Right lobe of liver (tissue), 6 donors: ENCODE measurements at regions not wholly inside any gene's neighbourhood (a gene's known extent, or its start where the extent isn't known, plus 50 kb on each side); places are given as distances from the start of the nearest gene placed in this dataset.
A peak's percentile ranks its signal among the peaks of the same experiment; 100 is the strongest.

Experiments
- ATAC-seq, 4 donors: fragments of 200-7000 bp; cut with Tn5 transposase; one replicate each; pipeline ENCODE4 v1.9.1; 2020; ENCODE audit warnings: mild to moderate bottlenecking in 4 of 4, moderate library complexity in 4 of 4
- DNase-seq, 3 donors: peaks; one replicate each; pipeline ENCODE4 v3.0.0-alpha.2; 2020
- H3K27ac ChIP-seq, 3 donors: fragments of 200-600 bp; one replicate each; pipeline ENCODE4 v1.8.0; 2022
- H3K27me3 ChIP-seq, 2 donors: fragments of 200-600 bp; one replicate each; pipeline ENCODE4 v1.8.0; 2022
- H3K36me3 ChIP-seq, 4 donors: fragments of 200-600 bp; sonication (generic) in 1 of 4; one replicate each; pipeline versions ENCODE4 v1.5.1 to v1.8.0; 2017 to 2022; ENCODE audit warnings: control low read depth in 1 of 4
- H3K4me1 ChIP-seq, 4 donors: fragments of 200-600 bp; sonication (generic) in 1 of 4; one replicate each; pipeline versions ENCODE4 v1.5.1 to v1.8.0; 2017 to 2022; ENCODE audit warnings: control low read depth in 1 of 4
- H3K4me3 ChIP-seq, 3 donors: fragments of 200-600 bp; one replicate each; pipeline ENCODE4 v1.8.0; 2022
- H3K9me3 ChIP-seq, 4 donors: fragments of 200-600 bp; sonication (generic) in 1 of 4; one replicate each; pipeline versions ENCODE4 v1.5.1 to v1.8.0; 2017 to 2022; ENCODE audit warnings: control low read depth in 1 of 4
- CTCF ChIP-seq, 4 donors: fragments of 200-600 bp in 3 of 4; fragments of 450-650 bp in 1 of 4; IDR thresholded peaks; one replicate each; pipeline versions ENCODE4 v1.5.1 to v1.8.0; 2016 to 2022; ENCODE audit warnings: antibody characterized with exemption in 4 of 4, mild to moderate bottlenecking in 2 of 4
- POLR2A ChIP-seq: fragments of 450-650 bp; IDR thresholded peaks from one replicate; pipeline ENCODE4 v1.6.1; 2017; ENCODE audit warnings: antibody characterized with exemption, mild to moderate bottlenecking
- WGBS: methylation state at CpG from one replicate; pipeline ENCODE4 v1.1.6; 2018; ENCODE audit warnings: low coverage, low lambda C conversion rate; ENCODE audit not compliant: insufficient coverage; ENCODE audit errors: missing lambda C conversion rate; 5-methylcytosine and 5-hydroxymethylcytosine counted together
- intact Hi-C, 2 donors: fragments of 100-400 bp; cut with DNase I; formaldehyde crosslinking; loops; one replicate each; pipeline versions ENCODE4 v1.11.2 to v1.14.1; 2022
- donor health status: DM: no; HTN: yes; CAD: no.
- donor health status: DM: no; HTN: no; CAD: no.
- donor health status: DM: no; HTN: no; CAD: no.
- donor health status: DM: no; HTN: yes; CAD: no.
- donor health status: DM: no; HTN: yes; CAD: no.

- TF ChIP-seq CTCF (IDR thresholded peaks at IDR 0.05) (no peak), POLR2A (no peak)
- intact Hi-C loops, result no loop called here
- Histone ChIP-seq H3K36me3 (no peaks in the 10 kb centered on the region), H3K27me3 (peaks cover 0 to 6% of the 10 kb centered on the region in 2 donors), H3K4me3 (no peak overlapping the region), H3K9me3 (no peaks in the 10 kb centered on the region), H3K4me1 (no peaks in the 10 kb centered on the region), H3K27ac (no peak overlapping the region)
- WGBS, result 45% methylated on average over 2 of the region's 2 CpGs
- ATAC-seq, result no peak
- no peak for DNase-seq
Observed at GRCh38 chr5:61268871-61269270, 63.2 kb upstream of the ZSWIM6 start.

- no peak overlapping the region for H3K4me3 ChIP-seq
- H3K27me3 ChIP-seq, result peaks cover 0 to 6% of the 10 kb centered on the region in 2 donors
- TF ChIP-seq CTCF (IDR thresholded peaks at IDR 0.05) (no peak), POLR2A (no peak)
- no peaks in the 10 kb centered on the region for H3K9me3 ChIP-seq
- intact Hi-C loops, result no loop called here
- H3K4me1 ChIP-seq, result no peaks in the 10 kb centered on the region
- ATAC-seq, result peak in 1 of 4 donors; percentile 32
- no peak for DNase-seq
- no peaks in the 10 kb centered on the region for H3K36me3 ChIP-seq
- no peak overlapping the region for H3K27ac ChIP-seq
- no CpG with 5 or more reads among the region's 7 CpGs for WGBS
Observed at GRCh38 chr5:61270510-61271165, 61.4 kb upstream of the ZSWIM6 start.

DNA sequence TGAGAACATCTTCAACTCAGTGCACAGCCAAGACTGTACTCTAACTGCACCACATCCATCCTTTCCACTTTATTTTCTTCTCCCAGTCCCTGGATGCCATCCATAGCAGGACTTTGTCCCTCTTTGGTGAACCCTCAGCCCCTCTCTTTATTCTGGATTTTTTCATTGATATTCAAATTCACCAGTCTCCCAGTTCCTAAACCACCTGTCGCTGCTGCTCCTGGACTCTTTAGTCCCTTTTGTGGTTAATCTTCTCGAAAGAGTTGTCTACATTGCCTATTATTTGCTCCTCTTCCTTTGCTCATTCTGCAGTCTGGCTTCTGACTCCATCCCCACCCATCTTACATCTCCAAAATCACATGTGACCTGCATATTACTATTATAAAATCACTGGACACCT lies 59.4 kb upstream of the ZSWIM6 start:
- Histone ChIP-seq H3K36me3 (no peaks in the 10 kb centered on the region), H3K9me3 (no peaks in the 10 kb centered on the region), H3K4me1 (no peaks in the 10 kb centered on the region), H3K27me3 (peaks cover 0 to 6% of the 10 kb centered on the region in 2 donors), H3K27ac (no peak overlapping the region), H3K4me3 (no peak overlapping the region)
- ATAC-seq (no peak), DNase-seq (no peak)
- 71% methylated on average over 2 of the region's 2 CpGs for WGBS
- intact Hi-C loops, result no loop called here
- TF ChIP-seq CTCF (IDR thresholded peaks at IDR 0.05), result no peak
- no peak for TF ChIP-seq POLR2A

DNA sequence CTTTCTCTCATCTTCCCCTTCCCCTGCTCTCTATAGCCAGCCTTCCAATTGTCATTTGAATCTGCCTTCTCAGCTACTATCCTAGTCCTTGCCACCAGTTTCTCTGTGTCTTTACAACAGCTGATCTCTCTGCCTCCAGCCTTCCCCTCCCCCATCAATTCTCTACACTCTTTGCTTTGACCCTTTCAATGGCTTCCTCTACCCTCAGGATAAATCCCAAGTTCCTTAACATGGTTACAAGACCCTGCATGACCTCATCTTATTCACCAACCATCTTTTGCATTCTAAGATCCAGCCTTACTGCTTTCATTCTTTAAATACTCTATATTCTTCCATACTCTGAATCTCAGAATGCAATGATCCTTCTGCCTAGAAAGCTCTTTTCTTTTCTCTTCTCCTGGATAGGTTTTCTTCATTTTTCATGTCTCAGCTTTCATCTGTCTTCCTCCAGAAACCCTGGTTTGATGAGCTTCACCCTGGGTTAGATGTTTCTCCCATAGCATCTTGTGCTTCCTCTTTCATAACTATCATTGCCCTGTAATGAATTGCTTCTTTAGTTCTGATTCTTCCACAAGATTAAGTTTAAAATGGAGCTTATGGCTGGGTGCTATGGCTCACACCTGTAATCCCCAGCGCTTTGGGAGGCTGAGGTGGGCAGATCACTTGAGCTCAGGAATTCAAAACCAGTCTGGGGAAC lies 58.6 kb upstream of the ZSWIM6 start:
- DNase-seq, result no peak
- no peaks in the 10 kb centered on the region for H3K27me3 ChIP-seq
- H3K4me3 ChIP-seq, result no peak overlapping the region
- no peak for ATAC-seq
- no peaks in the 10 kb centered on the region for H3K4me1 ChIP-seq
- TF ChIP-seq POLR2A (no peak), CTCF (IDR thresholded peaks at IDR 0.05) (no peak)
- H3K9me3 ChIP-seq, result no peaks in the 10 kb centered on the region
- intact Hi-C loops, result no loop called here
- H3K27ac ChIP-seq, result no peak overlapping the region
- no peaks in the 10 kb centered on the region for H3K36me3 ChIP-seq
- WGBS, result 93% methylated on average over 1 of the region's 1 CpG
